ENCODE measurements at regions not wholly inside any gene's neighbourhood (a gene's known extent, or its start where the extent isn't known, plus 50 kb on each side); places are given as distances from the start of the nearest gene placed in this dataset.
"Not testable (repeated sequence)": the region's sequence is repeated elsewhere in the genome, so short reads cannot be mapped to it uniquely, and the experiment has no call there.

DNA sequence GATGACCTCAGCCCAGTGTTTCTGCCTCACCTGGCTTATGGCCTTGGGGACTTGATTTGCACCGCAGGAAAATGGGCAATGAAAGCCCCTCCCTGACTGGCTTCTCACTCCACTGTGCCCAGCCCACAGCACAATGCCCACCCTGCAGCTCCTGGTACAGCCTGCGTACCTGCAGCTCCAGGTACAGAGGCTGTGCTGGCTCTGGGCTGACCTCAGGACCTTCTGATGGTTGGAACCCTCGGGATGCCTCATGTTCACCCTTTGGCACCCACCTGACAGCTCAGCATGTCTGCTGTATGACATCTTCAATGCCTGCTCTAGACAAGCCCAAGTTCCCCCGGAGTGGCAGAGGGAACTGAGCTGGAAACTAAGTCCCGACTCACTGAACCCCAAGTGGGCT lies 87.1 kb downstream of the ALG10 start:
- no peak for DNase-seq (ENCODE audit: extremely low read depth, low read depth)
- TF ChIP-seq, protein P1, sequence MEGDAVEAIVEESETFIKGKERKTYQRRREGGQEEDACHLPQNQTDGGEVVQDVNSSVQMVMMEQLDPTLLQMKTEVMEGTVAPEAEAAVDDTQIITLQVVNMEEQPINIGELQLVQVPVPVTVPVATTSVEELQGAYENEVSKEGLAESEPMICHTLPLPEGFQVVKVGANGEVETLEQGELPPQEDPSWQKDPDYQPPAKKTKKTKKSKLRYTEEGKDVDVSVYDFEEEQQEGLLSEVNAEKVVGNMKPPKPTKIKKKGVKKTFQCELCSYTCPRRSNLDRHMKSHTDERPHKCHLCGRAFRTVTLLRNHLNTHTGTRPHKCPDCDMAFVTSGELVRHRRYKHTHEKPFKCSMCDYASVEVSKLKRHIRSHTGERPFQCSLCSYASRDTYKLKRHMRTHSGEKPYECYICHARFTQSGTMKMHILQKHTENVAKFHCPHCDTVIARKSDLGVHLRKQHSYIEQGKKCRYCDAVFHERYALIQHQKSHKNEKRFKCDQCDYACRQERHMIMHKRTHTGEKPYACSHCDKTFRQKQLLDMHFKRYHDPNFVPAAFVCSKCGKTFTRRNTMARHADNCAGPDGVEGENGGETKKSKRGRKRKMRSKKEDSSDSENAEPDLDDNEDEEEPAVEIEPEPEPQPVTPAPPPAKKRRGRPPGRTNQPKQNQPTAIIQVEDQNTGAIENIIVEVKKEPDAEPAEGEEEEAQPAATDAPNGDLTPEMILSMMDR (IDR thresholded peaks at IDR 0.05; ENCODE audit: low read depth, low read length), result no peak

DNA sequence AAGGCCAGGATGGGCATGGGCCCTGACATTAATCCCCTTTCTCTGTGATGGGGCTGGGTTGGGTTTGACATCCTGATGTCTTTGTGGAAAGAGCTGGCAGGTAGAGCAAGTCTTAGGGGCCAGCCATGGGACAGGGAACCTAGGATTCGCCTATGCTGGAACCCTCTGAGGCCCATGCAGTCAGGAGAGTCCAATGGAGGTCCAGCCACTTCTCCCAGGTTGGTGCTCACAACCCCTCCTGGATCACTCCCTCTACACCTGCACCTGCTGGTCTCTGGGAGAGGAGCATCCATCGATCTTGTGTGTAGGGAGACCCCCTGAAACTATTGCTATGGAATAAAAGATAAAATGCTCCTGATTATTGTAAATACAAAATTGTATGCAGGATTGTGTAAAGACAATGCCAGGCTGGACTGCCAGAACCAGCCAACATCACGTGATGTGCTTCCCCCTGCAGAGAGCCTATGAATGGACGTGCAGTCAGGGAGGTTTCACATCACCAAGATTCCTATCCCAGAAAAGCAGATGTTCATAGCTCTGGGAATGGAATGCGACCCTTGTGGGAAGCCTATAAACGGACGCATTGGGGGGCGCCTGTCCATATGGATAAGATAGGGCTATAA lies 87.7 kb downstream of the ALG10 start:
- not testable (repeated sequence) for DNase-seq (ENCODE audit: extremely low read depth, low read depth)

DNA sequence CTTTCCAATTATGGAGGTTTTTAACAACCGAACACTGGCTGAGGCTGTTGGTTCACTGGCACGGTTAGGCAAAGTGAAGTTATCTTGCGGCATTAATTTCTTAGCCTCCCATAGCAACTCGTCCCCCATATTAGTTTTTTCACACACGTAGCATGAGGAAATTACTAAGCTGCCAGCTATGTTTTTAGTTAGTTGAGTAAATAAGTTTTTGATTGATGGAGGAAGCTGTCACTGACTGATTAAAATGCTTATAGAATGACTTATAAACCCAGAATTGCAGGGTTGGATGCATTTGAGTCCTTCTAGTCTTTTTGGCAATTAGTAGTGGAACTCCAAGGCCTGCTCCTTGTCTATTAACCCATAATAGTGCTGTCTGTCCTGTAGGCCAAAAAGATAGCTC lies 97.1 kb downstream of the ALG10 start:
- no peak for DNase-seq (ENCODE audit: extremely low read depth, low read depth)
- TF ChIP-seq, protein P1 (IDR thresholded peaks at IDR 0.05; ENCODE audit: low read depth, low read length), result no peak

DNA sequence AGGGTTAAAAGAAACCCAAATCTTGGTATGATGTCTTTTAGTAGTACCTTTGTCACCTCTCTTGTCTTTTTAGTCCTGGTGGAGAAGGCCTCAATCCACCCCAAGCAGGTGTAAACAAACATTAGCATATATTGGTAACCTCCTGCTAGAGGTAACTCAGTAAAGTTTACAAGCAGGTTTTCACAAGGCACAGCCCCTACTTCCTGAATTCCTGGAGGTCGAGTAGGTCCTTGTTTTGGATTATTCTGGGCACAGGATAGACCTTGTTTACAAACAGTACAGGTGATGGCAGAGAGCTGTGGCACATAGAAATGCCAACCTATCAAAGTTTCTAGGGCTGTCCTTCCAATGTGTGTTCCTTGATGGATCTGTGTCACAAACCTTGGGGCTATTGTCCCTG lies 99.1 kb downstream of the ALG10 start:
- TF ChIP-seq, protein P1 (IDR thresholded peaks at IDR 0.05; ENCODE audit: low read depth, low read length), result no peak
- DNase-seq (ENCODE audit: extremely low read depth, low read depth), result no peak

DNA sequence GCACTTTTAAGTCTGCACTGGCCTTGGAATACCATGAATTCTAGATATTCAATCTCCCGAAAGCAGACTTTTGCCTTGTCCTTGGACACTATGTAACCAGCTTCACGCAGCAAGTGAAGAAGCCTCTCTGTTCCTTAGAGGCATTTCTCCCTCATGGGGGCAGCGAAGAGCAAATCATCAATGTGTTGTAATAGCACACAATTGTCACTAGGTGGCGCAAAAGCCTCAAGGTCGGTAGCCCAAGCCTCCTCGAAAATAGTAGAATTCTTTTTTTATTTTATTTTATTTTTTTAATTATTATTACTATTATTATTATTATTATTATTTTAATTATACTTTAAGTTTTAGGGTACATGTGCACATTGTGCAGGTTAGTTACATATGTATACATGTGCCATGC lies 100.8 kb downstream of the ALG10 start:
- TF ChIP-seq, protein P1 (IDR thresholded peaks at IDR 0.05; ENCODE audit: low read depth, low read length), result peak; percentile 77
- DNase-seq (ENCODE audit: extremely low read depth, low read depth), result not testable (repeated sequence)

DNA sequence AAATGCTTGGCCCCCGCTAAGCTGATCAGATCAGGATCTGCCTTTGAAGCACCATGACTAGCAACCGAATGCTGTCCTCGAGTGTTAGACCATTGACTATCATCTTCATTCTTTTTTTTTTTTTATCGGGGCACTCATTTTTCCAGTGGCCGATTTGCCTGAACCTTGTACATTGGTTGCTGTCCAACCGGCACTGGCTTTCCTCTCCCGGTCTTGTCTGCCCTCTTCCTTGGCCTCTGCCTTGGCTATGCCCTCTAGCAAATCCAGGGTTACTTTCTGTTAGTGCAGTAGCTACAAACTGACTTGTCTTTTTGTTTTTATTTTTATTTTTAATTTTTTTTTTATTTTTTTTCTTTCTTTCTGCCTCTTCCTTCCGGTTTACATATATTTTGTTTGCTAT lies 102.3 kb downstream of the ALG10 start:
- no peak for DNase-seq (ENCODE audit: extremely low read depth, low read depth)
- TF ChIP-seq, protein P1 (IDR thresholded peaks at IDR 0.05; ENCODE audit: low read depth, low read length), result no peak

DNA sequence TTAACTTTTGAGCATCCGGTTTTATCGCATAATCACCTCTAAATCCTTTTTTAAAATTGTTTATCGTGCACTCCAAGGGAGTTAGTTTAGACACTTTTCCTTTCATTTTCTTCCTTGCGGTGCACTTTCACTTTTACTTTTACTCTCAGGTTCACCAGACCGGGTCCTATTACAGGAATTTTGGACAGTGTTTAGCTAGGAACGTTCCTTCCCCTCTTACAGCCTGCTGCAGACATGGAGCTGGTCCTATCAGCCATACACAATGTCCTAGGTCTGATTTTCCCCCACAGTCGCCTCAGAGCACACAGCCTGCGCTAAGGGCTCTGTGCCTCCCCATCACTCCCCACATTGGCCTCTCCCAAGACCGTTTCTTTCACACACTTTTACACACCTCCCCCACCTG lies 103.9 kb downstream of the ALG10 start:
- no peak for DNase-seq (ENCODE audit: extremely low read depth, low read depth)
- TF ChIP-seq, protein P1 (IDR thresholded peaks at IDR 0.05; ENCODE audit: low read depth, low read length), result no peak

DNA sequence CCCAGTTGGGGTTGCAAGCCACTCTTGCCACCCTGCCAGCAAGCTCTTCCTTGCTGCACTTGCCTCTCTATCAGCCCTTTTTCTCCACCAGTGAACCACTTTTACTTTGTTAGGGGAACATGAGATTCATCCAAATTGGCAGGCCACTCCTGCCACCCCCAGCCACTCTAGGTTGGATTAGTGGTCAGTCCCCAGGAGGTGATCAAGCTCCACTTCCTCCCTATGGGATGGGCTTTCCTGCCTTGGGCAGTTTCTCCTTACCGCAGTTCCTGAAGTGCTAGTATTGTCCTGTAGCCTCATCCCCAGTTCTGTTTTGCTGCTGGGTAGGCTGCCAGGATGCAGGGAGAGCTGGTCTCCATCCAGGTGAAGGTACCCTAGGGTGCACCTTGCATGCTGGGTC lies 104.5 kb downstream of the ALG10 start:
- no peak for DNase-seq (ENCODE audit: extremely low read depth, low read depth)
- TF ChIP-seq, protein P1 (IDR thresholded peaks at IDR 0.05; ENCODE audit: low read depth, low read length), result no peak

DNA sequence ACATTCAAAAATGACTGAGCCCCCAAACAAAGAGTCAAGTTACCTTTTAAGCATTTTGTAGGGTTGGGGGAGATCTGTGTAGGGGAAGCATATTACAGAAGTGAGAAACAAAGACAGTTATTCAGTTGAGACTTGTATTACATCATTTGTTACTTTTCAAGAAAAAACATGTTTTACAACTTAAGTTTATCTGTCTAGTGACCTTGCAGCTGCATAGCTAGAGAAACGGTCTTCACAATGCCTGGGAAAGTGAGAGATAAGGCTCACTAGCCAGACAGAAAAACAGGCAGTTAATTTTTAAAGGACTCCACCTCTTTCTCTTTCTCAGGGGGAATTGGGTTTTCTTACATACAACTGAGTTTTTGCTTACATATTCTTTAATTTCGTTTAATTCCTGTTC lies 105.1 kb downstream of the ALG10 start:
- not testable (repeated sequence) for DNase-seq (ENCODE audit: extremely low read depth, low read depth)
